Esophagus squamous epithelium (tissue), 4 donors: ENCODE measurements at regions not wholly inside any gene's neighbourhood (a gene's known extent, or its start where the extent isn't known, plus 50 kb on each side); places are given as distances from the start of the nearest gene placed in this dataset.

Experiments used
- POLR2A ChIP-seq, 4 donors: fragments of 450-650 bp; IDR thresholded peaks; one replicate each; pipeline ENCODE4 v1.6.1; 2017; ENCODE audit warnings: antibody characterized with exemption in 4 of 4, mild to moderate bottlenecking in 4 of 4, moderate library complexity in 3 of 4
- TF ChIP-seq, protein P1 (sequence below), 6 experiments: fragments of 450-650 bp in 4 of 6; fragments of 200-600 bp in 2 of 6; sonication (generic) in 2 of 6; IDR thresholded peaks; one replicate each; pipeline ENCODE4 v1.5.1; 2016 to 2019; ENCODE audit warnings: antibody characterized with exemption in 6 of 6, mild to moderate bottlenecking in 4 of 6, moderate library complexity in 4 of 6

DNA sequence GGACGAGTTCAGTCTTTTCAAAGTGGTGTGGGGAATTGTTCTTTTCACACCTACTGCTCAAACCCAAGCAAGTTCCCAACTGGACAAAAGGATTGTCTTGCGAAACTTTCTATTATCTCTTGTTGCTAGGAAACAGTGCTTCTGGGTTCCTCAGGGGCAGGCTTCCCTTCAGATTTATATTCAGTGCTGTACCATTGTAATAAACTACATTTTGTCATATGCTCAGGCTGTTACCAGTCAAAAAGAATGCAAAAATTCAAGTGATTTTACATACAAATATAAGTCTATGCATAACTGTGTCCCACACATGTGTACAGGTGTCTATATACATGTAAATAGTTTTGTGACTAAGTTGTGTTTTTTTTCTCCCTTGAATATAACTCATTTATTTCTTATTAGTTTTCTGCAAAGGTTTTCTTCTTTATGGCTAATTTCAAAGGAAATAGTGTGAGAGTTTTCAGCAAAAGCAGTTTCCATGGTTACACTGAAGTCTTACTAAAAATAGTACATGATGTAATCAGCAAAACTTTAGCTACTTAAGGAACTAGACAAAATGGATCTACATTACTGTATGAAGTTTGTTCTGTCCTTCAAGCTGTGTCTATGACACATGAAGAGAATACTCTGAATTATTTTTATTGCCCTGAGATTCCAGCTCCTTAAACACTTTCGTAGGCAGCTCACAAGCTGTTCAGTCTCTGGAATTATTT, 430.2 kb upstream of the TMPO start:
- TF ChIP-seq POLR2A (IDR thresholded peaks at IDR 0.05): no peak
- TF ChIP-seq, protein P1, sequence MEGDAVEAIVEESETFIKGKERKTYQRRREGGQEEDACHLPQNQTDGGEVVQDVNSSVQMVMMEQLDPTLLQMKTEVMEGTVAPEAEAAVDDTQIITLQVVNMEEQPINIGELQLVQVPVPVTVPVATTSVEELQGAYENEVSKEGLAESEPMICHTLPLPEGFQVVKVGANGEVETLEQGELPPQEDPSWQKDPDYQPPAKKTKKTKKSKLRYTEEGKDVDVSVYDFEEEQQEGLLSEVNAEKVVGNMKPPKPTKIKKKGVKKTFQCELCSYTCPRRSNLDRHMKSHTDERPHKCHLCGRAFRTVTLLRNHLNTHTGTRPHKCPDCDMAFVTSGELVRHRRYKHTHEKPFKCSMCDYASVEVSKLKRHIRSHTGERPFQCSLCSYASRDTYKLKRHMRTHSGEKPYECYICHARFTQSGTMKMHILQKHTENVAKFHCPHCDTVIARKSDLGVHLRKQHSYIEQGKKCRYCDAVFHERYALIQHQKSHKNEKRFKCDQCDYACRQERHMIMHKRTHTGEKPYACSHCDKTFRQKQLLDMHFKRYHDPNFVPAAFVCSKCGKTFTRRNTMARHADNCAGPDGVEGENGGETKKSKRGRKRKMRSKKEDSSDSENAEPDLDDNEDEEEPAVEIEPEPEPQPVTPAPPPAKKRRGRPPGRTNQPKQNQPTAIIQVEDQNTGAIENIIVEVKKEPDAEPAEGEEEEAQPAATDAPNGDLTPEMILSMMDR (IDR thresholded peaks at IDR 0.05): no peak
